GM23338 (cell line): ENCODE measurements at regions not wholly inside any gene's neighbourhood (a gene's known extent, or its start where the extent isn't known, plus 50 kb on each side); places are given as distances from the start of the nearest gene placed in this dataset.

ENCODE experiments used
- ATAC-seq: fragments of 200-7000 bp; cut with Tn5 transposase; 3 replicates; pipeline ENCODE4 v1.9.1; 2020
- DNase-seq: peaks from one replicate; pipeline ENCODE4 v3.0.0-alpha.2; 2015; ENCODE audit warnings: low spot score
- H2AFZ ChIP-seq: fragments of 200-600 bp; sonication (generic); 2 replicates; pipeline ENCODE4 v1.8.0; 2016; ENCODE audit warnings: antibody characterized with exemption, mild to moderate bottlenecking, moderate library complexity
- H3F3A ChIP-seq: fragments of 200-600 bp; sonication (generic); replicated peaks from 2 replicates; pipeline ENCODE4 v1.8.0; 2017; ENCODE audit warnings: antibody characterized with exemption, mixed run types, low read depth
- H3K27ac ChIP-seq: fragments of 200-600 bp; sonication (generic); 2 replicates; pipeline ENCODE4 v1.6.1; 2016; ENCODE audit warnings: low read depth
- H3K27me3 ChIP-seq: fragments of 200-600 bp; sonication (generic); 2 replicates; pipeline ENCODE4 v1.8.0; 2016; ENCODE audit warnings: mild to moderate bottlenecking, mixed run types, moderate library complexity; ENCODE audit not compliant: insufficient read depth
- H3K36me3 ChIP-seq: fragments of 200-600 bp; sonication (generic); 2 replicates; pipeline ENCODE4 v1.8.0; 2016; ENCODE audit warnings: mild to moderate bottlenecking; ENCODE audit not compliant: insufficient read depth
- H3K4me1 ChIP-seq: fragments of 200-600 bp; sonication (generic); 2 replicates; pipeline ENCODE4 v1.8.0; 2016; ENCODE audit warnings: mild to moderate bottlenecking, moderate library complexity; ENCODE audit not compliant: insufficient read depth
- H3K4me2 ChIP-seq: fragments of 200-600 bp; sonication (generic); 2 replicates; pipeline ENCODE4 v1.7.1; 2017; ENCODE audit warnings: mixed run types
- H3K4me3 ChIP-seq: fragments of 200-600 bp; sonication (generic); 2 replicates; pipeline ENCODE4 v1.6.1; 2016; ENCODE audit warnings: mixed run types
- H3K79me2 ChIP-seq: fragments of 200-600 bp; sonication (generic); replicated peaks from 2 replicates; pipeline ENCODE4 v1.8.0; 2017; ENCODE audit warnings: mild to moderate bottlenecking; ENCODE audit not compliant: insufficient read depth
- H3K9me2 ChIP-seq: fragments of 200-600 bp; sonication (generic); 2 replicates; pipeline ENCODE4 v1.8.0; 2017; ENCODE audit not compliant: insufficient read depth
- H4K20me1 ChIP-seq: fragments of 200-600 bp; sonication (generic); replicated peaks from 2 replicates; pipeline ENCODE4 v1.8.0; 2017; ENCODE audit warnings: mild to moderate bottlenecking; ENCODE audit not compliant: insufficient read depth
- H3K27ac Mint-ChIP-seq: 2 replicates; pipeline ENCODE4 v1.8.0; 2020; ENCODE audit warnings: inconsistent platforms, mild to moderate bottlenecking, moderate library complexity, mixed read lengths
- H3K27me3 Mint-ChIP-seq: 3 replicates; pipeline ENCODE4 v1.8.0; 2022; ENCODE audit warnings: low read depth, mild to moderate bottlenecking, moderate library complexity, mixed read lengths, inconsistent platforms; ENCODE audit not compliant: insufficient read depth, poor library complexity
- H3K36me3 Mint-ChIP-seq: 3 replicates; pipeline ENCODE4 v1.8.0; 2021; ENCODE audit warnings: low read depth, mild to moderate bottlenecking, inconsistent platforms, moderate library complexity, mixed read lengths
- H3K4me1 Mint-ChIP-seq: 3 replicates; pipeline ENCODE4 v1.8.0; 2020; ENCODE audit warnings: mild to moderate bottlenecking, inconsistent platforms, mixed read lengths
- H3K4me3 Mint-ChIP-seq: 3 replicates; pipeline ENCODE4 v1.8.0; 2021; ENCODE audit warnings: moderate library complexity, mild to moderate bottlenecking, inconsistent platforms, mixed read lengths
- H3K9me3 Mint-ChIP-seq: 3 replicates; pipeline ENCODE4 v1.8.0; 2020; ENCODE audit warnings: moderate library complexity, mild to moderate bottlenecking, inconsistent platforms, mixed read lengths
- CREB1 ChIP-seq: fragments of 250-450 bp; sonication (Bioruptor Pico); IDR thresholded peaks from 2 replicates; pipeline ENCODE4 v1.5.0; 2020; ENCODE audit warnings: low read depth, mild to moderate bottlenecking, moderate library complexity
- CTCF ChIP-seq, 2 experiments: fragments of 200-600 bp in 1 of 2; sonication (generic) in 1 of 2; conservative IDR thresholded peaks; 2 replicates each; pipeline versions ENCODE4 v1.5.1 to v1.6.1; 2016 to 2017; ENCODE audit warnings: antibody characterized with exemption in 2 of 2, low read depth in 2 of 2, mild to moderate bottlenecking in 2 of 2, moderate library complexity in 1 of 2
- ETS1 ChIP-seq: IDR thresholded peaks from 2 replicates; pipeline ENCODE4 v1.6.1; 2016; ENCODE audit warnings: antibody characterized with exemption
- EZH2 ChIP-seq: fragments of 200-600 bp; sonication (generic); IDR thresholded peaks from one replicate; pipeline ENCODE4 v1.8.0; 2017; ENCODE audit warnings: antibody characterized with exemption, mild to moderate bottlenecking, low read depth; ENCODE audit not compliant: unreplicated experiment
- EZH2phosphoT487 ChIP-seq: fragments of 200-600 bp; sonication (generic); IDR thresholded peaks from one replicate; pipeline ENCODE4 v1.8.1; 2018; ENCODE audit warnings: antibody characterized with exemption; ENCODE audit not compliant: unreplicated experiment
- JUNB ChIP-seq: IDR thresholded peaks from one replicate; pipeline ENCODE4 v1.6.1; 2016; ENCODE audit warnings: antibody characterized with exemption; ENCODE audit not compliant: unreplicated experiment
- NANOG ChIP-seq: IDR thresholded peaks from 2 replicates; pipeline ENCODE4 v1.6.1; 2016; ENCODE audit warnings: antibody characterized with exemption, borderline replicate concordance
- POLR2AphosphoS5 ChIP-seq: IDR thresholded peaks from 2 replicates; pipeline ENCODE4 v1.6.1; 2016; ENCODE audit warnings: antibody characterized with exemption, low read depth
- STAT1 ChIP-seq: IDR thresholded peaks from one replicate; pipeline ENCODE4 v1.6.1; 2016; ENCODE audit warnings: antibody characterized with exemption; ENCODE audit not compliant: unreplicated experiment
- ZNF114 ChIP-seq: fragments of 250-450 bp; sonication (Bioruptor Pico); IDR thresholded peaks from 2 replicates; pipeline ENCODE4 v1.5.0; 2020; ENCODE audit warnings: mild to moderate bottlenecking, moderate library complexity
- ZNF331 ChIP-seq: fragments of 250-450 bp; sonication (Bioruptor Pico); IDR thresholded peaks from 2 replicates; pipeline ENCODE4 v1.5.0; 2020; ENCODE audit warnings: low read depth, mild to moderate bottlenecking, moderate library complexity
- ZNF462 ChIP-seq: fragments of 250-450 bp; sonication (Bioruptor Pico); IDR thresholded peaks from 2 replicates; pipeline ENCODE4 v1.5.0; 2020; ENCODE audit warnings: mild to moderate bottlenecking, moderate library complexity
- TF ChIP-seq, protein P1 (sequence below): IDR thresholded peaks from one replicate; pipeline ENCODE4 v1.6.1; 2018; ENCODE audit warnings: antibody characterized with exemption; ENCODE audit not compliant: unreplicated experiment

- no peak overlapping the region for H3K27ac ChIP-seq
- H3K79me2 ChIP-seq = no peaks in the 10 kb centered on the region
- no peak overlapping the region for H3K4me2 ChIP-seq
- Mint-ChIP-seq H3K4me1 (peaks cover 5% of the 10 kb centered on the region; the same call in 2 of the 3 replicates), H3K4me3 (no peak overlapping the region), H3K27ac (no peak overlapping the region), H3K36me3 (no peaks in the 10 kb centered on the region; the same call in 2 of the 3 replicates), H3K9me3 (peaks cover 4% of the 10 kb centered on the region; the same call in 2 of the 3 replicates), H3K27me3 (peaks cover 5% of the 10 kb centered on the region)
- H3K4me1 ChIP-seq = no peaks in the 10 kb centered on the region
- H3K9me2 ChIP-seq = no peaks in the 10 kb centered on the region
- no peaks in the 10 kb centered on the region for H3F3A ChIP-seq
- peak overlapping the region; percentile 41; the same call in 1 of the 2 replicates for H2AFZ ChIP-seq
- H3K36me3 ChIP-seq = 0 out of 2 replicates have a peak, but pooled peaks cover 2% of the 10 kb centered on the region
- DNase-seq = no peak
- H4K20me1 ChIP-seq = no peaks in the 10 kb centered on the region
- no peak overlapping the region for H3K4me3 ChIP-seq
- TF ChIP-seq NANOG (no peak), EZH2phosphoT487 (no peak), POLR2AphosphoS5 (no peak), ZNF331 (CRISPR knock-in tag) (no peak), ZNF114 (no peak), EZH2 (no peak), CTCF (conservative IDR thresholded peaks at IDR 0.05; ENCODE audit: low read depth in 2 of 2) (no peak), STAT1 (no peak), CREB1 (CRISPR knock-in tag) (no peak), ZNF462 (CRISPR knock-in tag) (no peak), JUNB (no peak), ETS1 (no peak)
- TF ChIP-seq, protein P1, sequence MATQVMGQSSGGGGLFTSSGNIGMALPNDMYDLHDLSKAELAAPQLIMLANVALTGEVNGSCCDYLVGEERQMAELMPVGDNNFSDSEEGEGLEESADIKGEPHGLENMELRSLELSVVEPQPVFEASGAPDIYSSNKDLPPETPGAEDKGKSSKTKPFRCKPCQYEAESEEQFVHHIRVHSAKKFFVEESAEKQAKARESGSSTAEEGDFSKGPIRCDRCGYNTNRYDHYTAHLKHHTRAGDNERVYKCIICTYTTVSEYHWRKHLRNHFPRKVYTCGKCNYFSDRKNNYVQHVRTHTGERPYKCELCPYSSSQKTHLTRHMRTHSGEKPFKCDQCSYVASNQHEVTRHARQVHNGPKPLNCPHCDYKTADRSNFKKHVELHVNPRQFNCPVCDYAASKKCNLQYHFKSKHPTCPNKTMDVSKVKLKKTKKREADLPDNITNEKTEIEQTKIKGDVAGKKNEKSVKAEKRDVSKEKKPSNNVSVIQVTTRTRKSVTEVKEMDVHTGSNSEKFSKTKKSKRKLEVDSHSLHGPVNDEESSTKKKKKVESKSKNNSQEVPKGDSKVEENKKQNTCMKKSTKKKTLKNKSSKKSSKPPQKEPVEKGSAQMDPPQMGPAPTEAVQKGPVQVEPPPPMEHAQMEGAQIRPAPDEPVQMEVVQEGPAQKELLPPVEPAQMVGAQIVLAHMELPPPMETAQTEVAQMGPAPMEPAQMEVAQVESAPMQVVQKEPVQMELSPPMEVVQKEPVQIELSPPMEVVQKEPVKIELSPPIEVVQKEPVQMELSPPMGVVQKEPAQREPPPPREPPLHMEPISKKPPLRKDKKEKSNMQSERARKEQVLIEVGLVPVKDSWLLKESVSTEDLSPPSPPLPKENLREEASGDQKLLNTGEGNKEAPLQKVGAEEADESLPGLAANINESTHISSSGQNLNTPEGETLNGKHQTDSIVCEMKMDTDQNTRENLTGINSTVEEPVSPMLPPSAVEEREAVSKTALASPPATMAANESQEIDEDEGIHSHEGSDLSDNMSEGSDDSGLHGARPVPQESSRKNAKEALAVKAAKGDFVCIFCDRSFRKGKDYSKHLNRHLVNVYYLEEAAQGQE = no peak
- ATAC-seq = no peak
- no peaks in the 10 kb centered on the region for H3K27me3 ChIP-seq
These were observed 293.8 kb downstream of the TTLL7 start for GRCh38 chr1:83705091-83705490.
